ENCODE measurements at regions not wholly inside any gene's neighbourhood (a gene's known extent, or its start where the extent isn't known, plus 50 kb on each side); places are given as distances from the start of the nearest gene placed in this dataset.

DNA sequence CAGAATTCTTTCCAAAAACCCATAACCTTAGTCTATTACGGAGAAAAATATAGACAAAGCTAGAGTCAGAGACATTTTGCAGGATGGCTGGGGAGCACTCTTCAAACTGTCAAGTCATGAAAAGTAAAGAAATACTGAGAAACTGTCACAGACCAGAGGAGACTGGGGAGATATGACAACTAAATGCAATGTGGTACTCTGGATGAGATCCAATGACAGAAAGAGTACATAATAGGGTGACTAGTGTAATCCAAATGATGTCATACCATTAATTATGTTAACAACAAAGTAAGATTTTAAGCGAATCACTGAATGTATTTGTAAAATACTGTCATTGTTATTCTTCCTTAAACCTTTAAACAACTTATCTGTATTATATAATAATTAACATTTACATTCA, 393.8 kb downstream of the LIG4 start:
- no peak for TF ChIP-seq EP300 (IDR thresholded peaks at IDR 0.05)
- no peak overlapping the region for H3K27ac ChIP-seq
- H3K9me3 ChIP-seq: no peaks in the 10 kb centered on the region
- H3K36me3 ChIP-seq: no peaks in the 10 kb centered on the region
- no peaks in the 10 kb centered on the region for H3K27me3 ChIP-seq
- DNase-seq: no peak
- H3K4me3 ChIP-seq: no peak overlapping the region
- intact Hi-C loops (cut with DNase I; ENCODE audit: low total_unique reads): no loop called here
- WGBS, 5 donors: 81 to 93% (median 89%) methylated on average over 2 of the region's 2 CpGs
- no peaks in the 10 kb centered on the region for H3K4me1 ChIP-seq

DNA sequence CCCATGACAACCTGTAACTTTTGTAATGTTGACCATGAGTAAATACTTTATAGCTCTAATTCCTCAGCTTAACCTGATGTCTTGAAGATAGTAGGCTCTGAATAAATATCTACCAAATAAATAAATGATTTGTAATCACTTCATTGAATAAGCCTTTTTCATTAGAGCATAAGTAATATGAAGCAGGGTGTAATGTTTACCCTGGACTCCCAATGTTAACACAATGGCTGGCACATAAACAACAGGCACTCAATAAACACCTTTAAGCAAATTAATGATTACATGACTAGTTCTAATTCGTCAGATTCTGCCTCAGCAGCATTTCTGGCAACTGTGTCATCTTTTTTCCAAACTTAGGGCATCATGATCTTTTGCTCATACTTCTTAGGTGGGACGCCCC, 396.3 kb downstream of the LIG4 start:
- no peaks in the 10 kb centered on the region for H3K27me3 ChIP-seq
- H3K9me3 ChIP-seq: no peaks in the 10 kb centered on the region
- TF ChIP-seq POLR2A (IDR thresholded peaks at IDR 0.05) (no peak), EP300 (IDR thresholded peaks at IDR 0.05) (no peak), POLR2AphosphoS5 (IDR thresholded peaks at IDR 0.05) (no peak)
- TF ChIP-seq, protein P1, sequence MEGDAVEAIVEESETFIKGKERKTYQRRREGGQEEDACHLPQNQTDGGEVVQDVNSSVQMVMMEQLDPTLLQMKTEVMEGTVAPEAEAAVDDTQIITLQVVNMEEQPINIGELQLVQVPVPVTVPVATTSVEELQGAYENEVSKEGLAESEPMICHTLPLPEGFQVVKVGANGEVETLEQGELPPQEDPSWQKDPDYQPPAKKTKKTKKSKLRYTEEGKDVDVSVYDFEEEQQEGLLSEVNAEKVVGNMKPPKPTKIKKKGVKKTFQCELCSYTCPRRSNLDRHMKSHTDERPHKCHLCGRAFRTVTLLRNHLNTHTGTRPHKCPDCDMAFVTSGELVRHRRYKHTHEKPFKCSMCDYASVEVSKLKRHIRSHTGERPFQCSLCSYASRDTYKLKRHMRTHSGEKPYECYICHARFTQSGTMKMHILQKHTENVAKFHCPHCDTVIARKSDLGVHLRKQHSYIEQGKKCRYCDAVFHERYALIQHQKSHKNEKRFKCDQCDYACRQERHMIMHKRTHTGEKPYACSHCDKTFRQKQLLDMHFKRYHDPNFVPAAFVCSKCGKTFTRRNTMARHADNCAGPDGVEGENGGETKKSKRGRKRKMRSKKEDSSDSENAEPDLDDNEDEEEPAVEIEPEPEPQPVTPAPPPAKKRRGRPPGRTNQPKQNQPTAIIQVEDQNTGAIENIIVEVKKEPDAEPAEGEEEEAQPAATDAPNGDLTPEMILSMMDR (IDR thresholded peaks at IDR 0.05): no peak
- DNase-seq: no peak
- no peak overlapping the region for H3K27ac ChIP-seq
- H3K4me3 ChIP-seq: no peak overlapping the region
- no peaks in the 10 kb centered on the region for H3K4me1 ChIP-seq
- no peaks in the 10 kb centered on the region for H3K36me3 ChIP-seq
- WGBS, 5 donors: 59 to 68% (median 59%) methylated on average over 2 of the region's 2 CpGs
- intact Hi-C loops (cut with DNase I; ENCODE audit: low total_unique reads): no loop called here

DNA sequence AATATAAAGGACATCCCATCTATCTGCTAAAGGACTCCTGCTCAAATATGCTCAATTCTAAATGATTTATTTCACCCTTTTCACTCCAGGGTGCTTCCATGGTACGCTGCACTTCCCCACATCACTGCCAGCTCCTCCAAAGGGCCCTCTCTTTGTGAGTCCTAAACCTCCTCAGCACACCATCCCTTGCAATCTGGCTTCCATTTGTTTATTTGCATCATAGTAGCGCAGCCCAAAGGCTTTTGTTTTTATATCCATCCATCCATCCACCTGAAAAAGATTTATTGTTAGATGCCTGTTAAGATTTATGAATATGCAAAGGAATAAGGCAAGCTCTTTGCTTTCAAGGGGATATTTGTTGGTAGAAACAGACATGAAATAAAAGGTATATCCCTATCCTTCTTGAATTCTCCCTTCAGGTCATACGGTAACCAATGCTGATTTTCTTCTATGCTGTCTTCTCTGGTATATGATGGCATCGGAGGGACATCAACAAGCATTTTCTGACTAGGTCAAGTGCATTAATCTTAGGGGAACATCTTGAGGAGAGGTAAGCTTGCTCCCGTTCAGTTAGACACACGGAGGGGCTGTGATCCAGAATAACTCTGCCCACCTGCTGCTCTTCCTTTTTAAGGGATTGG, 397.6 kb downstream of the LIG4 start:
- WGBS, 5 donors: 71 to 85% (median 82%) methylated on average over 6 of the region's 6 CpGs
- no peaks in the 10 kb centered on the region for H3K9me3 ChIP-seq

DNA sequence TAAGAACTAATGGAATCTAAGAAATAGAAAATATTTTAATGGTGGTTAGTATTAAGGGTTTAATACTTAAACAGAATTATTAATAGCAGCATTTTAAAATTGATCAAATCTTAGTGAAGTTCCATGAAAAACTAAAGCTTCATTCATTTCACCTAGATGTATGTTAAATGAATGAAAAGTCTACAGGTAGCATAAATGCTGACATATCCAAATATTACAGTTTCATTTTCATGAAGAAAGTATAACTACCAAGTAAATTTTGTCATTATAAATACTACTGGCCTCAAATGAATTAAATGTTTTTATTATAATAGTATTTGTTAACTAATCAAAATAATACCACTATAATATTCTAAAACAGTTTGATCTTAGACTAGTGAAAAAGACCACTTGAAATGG, 403.3 kb downstream of the LIG4 start:
- TF ChIP-seq EP300 (IDR thresholded peaks at IDR 0.05) (no peak), POLR2AphosphoS5 (IDR thresholded peaks at IDR 0.05) (no peak), POLR2A (IDR thresholded peaks at IDR 0.05) (no peak)
- TF ChIP-seq, protein P1 (IDR thresholded peaks at IDR 0.05): no peak
- Histone ChIP-seq H3K4me3 (no peak overlapping the region), H3K27me3 (no peaks in the 10 kb centered on the region), H3K9me3 (no peaks in the 10 kb centered on the region), H3K27ac (no peak overlapping the region), H3K36me3 (no peaks in the 10 kb centered on the region), H3K4me1 (no peaks in the 10 kb centered on the region)
- intact Hi-C loops (cut with DNase I; ENCODE audit: low total_unique reads): no loop called here
- DNase-seq: no peak

More for the DNA sequence above, 397.6 kb downstream of the LIG4 start:
- H3K27ac ChIP-seq: no peak overlapping the region
- intact Hi-C loops (cut with DNase I; ENCODE audit: low total_unique reads): no loop called here
- no peak for DNase-seq
- no peak overlapping the region for H3K4me3 ChIP-seq
- TF ChIP-seq POLR2AphosphoS5 (IDR thresholded peaks at IDR 0.05) (no peak), POLR2A (IDR thresholded peaks at IDR 0.05) (no peak), EP300 (IDR thresholded peaks at IDR 0.05) (no peak)
- TF ChIP-seq, protein P1 (IDR thresholded peaks at IDR 0.05): no peak
- no peaks in the 10 kb centered on the region for H3K36me3 ChIP-seq
- H3K27me3 ChIP-seq: no peaks in the 10 kb centered on the region
- no peaks in the 10 kb centered on the region for H3K4me1 ChIP-seq

DNA sequence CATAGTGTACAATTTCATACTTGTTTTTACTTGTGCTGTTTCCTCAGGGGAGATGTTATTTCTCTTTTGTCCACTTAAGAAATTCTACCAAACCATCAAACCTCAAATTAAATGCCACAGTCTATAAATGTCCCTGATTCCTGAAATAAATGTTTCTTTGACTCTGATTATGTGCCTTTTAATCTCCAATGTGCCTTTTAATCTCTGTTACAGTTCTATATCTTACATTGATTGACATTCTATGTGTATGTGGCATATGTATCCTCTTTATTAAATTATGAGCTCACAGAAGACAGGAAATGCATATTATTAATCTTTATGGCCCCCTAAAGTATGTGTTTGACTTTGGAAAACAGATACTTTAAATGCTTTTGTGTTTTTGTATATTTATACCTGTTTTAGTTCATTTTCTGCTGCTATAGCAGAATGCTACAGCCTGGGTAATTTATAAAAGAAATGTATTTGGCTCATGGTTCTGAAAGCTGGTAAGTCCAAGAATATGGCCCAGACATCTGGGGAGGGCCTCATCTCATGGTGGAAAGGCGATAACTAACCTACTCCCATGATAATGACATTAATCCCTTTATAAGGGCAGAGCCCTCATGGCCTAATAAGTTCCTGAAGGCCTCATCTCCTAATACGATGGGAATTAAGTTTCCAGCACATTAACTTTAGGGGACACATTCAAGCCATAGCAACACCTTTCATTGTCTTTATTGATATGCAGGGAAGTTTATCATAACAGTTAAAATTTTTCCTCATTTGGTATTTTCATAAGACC, 403.9 kb downstream of the LIG4 start:
- Histone ChIP-seq H3K36me3 (no peaks in the 10 kb centered on the region), H3K9me3 (no peaks in the 10 kb centered on the region), H3K4me1 (no peaks in the 10 kb centered on the region), H3K27me3 (no peaks in the 10 kb centered on the region), H3K27ac (no peak overlapping the region), H3K4me3 (no peak overlapping the region)
- no peak for DNase-seq
- TF ChIP-seq, protein P1 (IDR thresholded peaks at IDR 0.05): no peak
- TF ChIP-seq POLR2AphosphoS5 (IDR thresholded peaks at IDR 0.05) (no peak), EP300 (IDR thresholded peaks at IDR 0.05) (no peak), POLR2A (IDR thresholded peaks at IDR 0.05) (no peak)
- 80 to 87% (median 86%) methylated on average over 2 of the region's 2 CpGs for WGBS, 5 donors
- intact Hi-C loops (cut with DNase I; ENCODE audit: low total_unique reads): no loop called here
